Thoracic aorta (tissue), 2 donors: ENCODE measurements at regions not wholly inside any gene's neighbourhood (a gene's known extent, or its start where the extent isn't known, plus 50 kb on each side); places are given as distances from the start of the nearest gene placed in this dataset.

ENCODE experiments used
- ATAC-seq: fragments of 150-250 bp; one replicate; pipeline ENCODE4 v1.8.0; 2017; ENCODE audit warnings: low read depth; ENCODE audit not compliant: insufficient number of reproducible peaks, low FRiP score
- DNase-seq: peaks from one replicate; pipeline ENCODE4 v3.0.0-alpha.2; 2020; ENCODE audit warnings: low spot score
- H3K27ac ChIP-seq, 2 donors: fragments of 200-600 bp; sonication (generic); 1 replicate in 1 of 2; 2 replicates in 1 of 2; pipeline ENCODE4 v1.5.1; 2016; ENCODE audit warnings: mild to moderate bottlenecking in 2 of 2, moderate library complexity in 2 of 2
- H3K27me3 ChIP-seq: fragments of 200-600 bp; sonication (generic); replicated peaks from 2 replicates; pipeline ENCODE4 v1.6.0; 2016; ENCODE audit warnings: mild to moderate bottlenecking; ENCODE audit not compliant: insufficient read depth
- H3K36me3 ChIP-seq: fragments of 200-600 bp; sonication (generic); one replicate; pipeline ENCODE4 v1.5.1; 2016
- H3K4me1 ChIP-seq, 2 donors: fragments of 200-600 bp; sonication (generic); 1 replicate in 1 of 2; 2 replicates in 1 of 2; pipeline versions ENCODE4 v1.5.1 to v1.6.0; 2016; ENCODE audit warnings: low read depth in 2 of 2, mild to moderate bottlenecking in 1 of 2; ENCODE audit not compliant: control insufficient read depth in 1 of 2
- H3K4me3 ChIP-seq: fragments of 200-600 bp; sonication (generic); 2 replicates; pipeline ENCODE4 v1.5.1; 2016; ENCODE audit warnings: mild to moderate bottlenecking
- H3K9me3 ChIP-seq: fragments of 200-600 bp; sonication (generic); 2 replicates; pipeline ENCODE4 v1.5.1; 2016
- TF ChIP-seq, protein P1 (sequence below): fragments of 200-600 bp; sonication (generic); IDR thresholded peaks from one replicate; pipeline ENCODE4 v1.5.1; 2019; ENCODE audit warnings: antibody characterized with exemption

DNA sequence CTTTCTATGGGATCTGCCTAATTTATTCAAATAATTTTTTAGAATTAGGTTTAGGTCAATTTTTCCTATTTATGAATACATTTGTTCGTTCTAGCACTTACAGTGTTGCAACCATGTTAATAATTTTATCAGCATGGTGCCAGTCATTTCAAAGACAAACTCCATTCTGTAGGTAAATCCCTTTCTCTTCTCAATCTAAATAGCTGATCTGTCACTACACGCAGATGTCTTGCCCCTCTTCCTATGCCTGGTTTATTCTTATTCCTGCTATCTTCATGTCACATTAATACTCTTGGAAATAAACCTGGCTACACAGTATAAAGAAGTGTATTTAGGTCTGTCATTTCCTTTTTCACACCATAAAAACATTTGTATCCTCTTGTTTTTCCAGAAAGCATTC, 1172.4 kb downstream of the BRINP3 start:
- no peak overlapping the region for H3K4me3 ChIP-seq
- TF ChIP-seq, protein P1, sequence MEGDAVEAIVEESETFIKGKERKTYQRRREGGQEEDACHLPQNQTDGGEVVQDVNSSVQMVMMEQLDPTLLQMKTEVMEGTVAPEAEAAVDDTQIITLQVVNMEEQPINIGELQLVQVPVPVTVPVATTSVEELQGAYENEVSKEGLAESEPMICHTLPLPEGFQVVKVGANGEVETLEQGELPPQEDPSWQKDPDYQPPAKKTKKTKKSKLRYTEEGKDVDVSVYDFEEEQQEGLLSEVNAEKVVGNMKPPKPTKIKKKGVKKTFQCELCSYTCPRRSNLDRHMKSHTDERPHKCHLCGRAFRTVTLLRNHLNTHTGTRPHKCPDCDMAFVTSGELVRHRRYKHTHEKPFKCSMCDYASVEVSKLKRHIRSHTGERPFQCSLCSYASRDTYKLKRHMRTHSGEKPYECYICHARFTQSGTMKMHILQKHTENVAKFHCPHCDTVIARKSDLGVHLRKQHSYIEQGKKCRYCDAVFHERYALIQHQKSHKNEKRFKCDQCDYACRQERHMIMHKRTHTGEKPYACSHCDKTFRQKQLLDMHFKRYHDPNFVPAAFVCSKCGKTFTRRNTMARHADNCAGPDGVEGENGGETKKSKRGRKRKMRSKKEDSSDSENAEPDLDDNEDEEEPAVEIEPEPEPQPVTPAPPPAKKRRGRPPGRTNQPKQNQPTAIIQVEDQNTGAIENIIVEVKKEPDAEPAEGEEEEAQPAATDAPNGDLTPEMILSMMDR: no peak
- ATAC-seq (no peak), DNase-seq (no peak)
- no peaks in the 10 kb centered on the region for H3K9me3 ChIP-seq
- H3K36me3 ChIP-seq: no peaks in the 10 kb centered on the region
- no peaks in the 10 kb centered on the region for H3K4me1 ChIP-seq
- H3K27me3 ChIP-seq: no peaks in the 10 kb centered on the region
- H3K27ac ChIP-seq: no peak overlapping the region

DNA sequence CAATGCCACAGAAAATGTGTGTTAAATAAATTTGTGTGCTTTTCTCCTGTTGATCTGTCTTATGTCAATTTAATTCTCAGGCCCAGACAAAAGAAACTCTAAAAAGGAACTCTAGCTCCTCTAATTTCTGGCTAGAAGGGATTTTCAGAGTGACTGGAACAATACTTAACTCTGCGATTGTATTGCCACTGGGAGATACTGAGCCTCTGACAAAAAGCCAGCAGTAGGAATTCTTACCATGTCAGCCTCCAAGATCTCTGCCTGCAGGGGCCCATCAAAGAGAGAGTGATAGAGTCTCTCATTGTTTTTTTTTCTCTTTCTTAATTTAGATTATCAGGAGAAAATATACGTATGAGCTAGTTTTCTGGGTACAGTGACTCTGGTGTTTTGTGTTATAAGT, 1165.7 kb downstream of the BRINP3 start:
- TF ChIP-seq, protein P1: no peak
- H3K27me3 ChIP-seq: no peaks in the 10 kb centered on the region
- ATAC-seq (no peak), DNase-seq (no peak)
- H3K9me3 ChIP-seq: no peaks in the 10 kb centered on the region
- no peak overlapping the region for H3K4me3 ChIP-seq
- H3K36me3 ChIP-seq: no peaks in the 10 kb centered on the region
- H3K4me1 ChIP-seq: no peaks in the 10 kb centered on the region
- H3K27ac ChIP-seq: no peak overlapping the region

DNA sequence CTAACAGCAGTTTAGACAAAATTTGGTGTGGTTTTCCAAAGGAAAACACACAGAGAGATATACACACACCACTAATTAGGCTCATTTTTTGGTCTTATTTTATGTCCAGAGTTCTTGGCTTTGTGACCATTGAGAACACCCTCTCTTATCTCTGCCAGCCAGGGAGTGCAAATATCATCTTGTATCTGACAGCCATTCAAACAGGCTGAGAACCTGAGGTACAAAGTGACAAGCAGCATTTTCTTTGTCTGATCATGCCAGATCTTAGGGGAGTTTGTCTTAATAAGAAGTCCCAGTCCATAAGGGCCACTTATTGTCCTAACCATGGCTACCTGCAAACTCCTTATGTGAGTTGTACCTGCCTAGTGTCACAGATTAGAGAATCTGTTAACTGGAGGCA, 1165.2 kb downstream of the BRINP3 start:
- H3K27ac ChIP-seq: no peak overlapping the region
- DNase-seq (no peak), ATAC-seq (no peak)
- H3K4me1 ChIP-seq: no peaks in the 10 kb centered on the region
- H3K4me3 ChIP-seq: no peak overlapping the region
- H3K36me3 ChIP-seq: no peaks in the 10 kb centered on the region
- TF ChIP-seq, protein P1: no peak
- no peaks in the 10 kb centered on the region for H3K9me3 ChIP-seq
- no peaks in the 10 kb centered on the region for H3K27me3 ChIP-seq

DNA sequence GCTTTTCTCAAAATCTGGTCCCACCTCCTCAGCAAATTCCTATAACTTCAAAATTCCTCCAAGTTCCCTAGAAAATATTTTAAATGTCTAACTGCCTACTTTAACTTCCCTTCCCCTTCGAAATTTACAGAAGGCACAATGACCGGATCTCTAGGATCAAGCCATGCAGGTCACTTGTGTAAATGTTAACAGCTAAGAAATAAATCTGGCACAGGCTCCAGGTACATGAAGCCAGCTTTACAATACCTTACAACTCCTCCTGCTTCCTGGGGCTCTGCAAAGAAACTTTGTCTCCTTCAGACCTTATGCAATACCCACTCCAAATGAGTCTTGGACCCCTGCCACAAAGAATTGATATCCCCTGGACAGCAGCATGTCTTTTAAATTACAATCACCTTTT, 1164.2 kb downstream of the BRINP3 start:
- ATAC-seq (no peak), DNase-seq (no peak)
- Histone ChIP-seq H3K27me3 (no peaks in the 10 kb centered on the region), H3K9me3 (no peaks in the 10 kb centered on the region), H3K4me1 (no peaks in the 10 kb centered on the region), H3K4me3 (no peak overlapping the region), H3K36me3 (no peaks in the 10 kb centered on the region), H3K27ac (no peak overlapping the region)
- TF ChIP-seq, protein P1: no peak

DNA sequence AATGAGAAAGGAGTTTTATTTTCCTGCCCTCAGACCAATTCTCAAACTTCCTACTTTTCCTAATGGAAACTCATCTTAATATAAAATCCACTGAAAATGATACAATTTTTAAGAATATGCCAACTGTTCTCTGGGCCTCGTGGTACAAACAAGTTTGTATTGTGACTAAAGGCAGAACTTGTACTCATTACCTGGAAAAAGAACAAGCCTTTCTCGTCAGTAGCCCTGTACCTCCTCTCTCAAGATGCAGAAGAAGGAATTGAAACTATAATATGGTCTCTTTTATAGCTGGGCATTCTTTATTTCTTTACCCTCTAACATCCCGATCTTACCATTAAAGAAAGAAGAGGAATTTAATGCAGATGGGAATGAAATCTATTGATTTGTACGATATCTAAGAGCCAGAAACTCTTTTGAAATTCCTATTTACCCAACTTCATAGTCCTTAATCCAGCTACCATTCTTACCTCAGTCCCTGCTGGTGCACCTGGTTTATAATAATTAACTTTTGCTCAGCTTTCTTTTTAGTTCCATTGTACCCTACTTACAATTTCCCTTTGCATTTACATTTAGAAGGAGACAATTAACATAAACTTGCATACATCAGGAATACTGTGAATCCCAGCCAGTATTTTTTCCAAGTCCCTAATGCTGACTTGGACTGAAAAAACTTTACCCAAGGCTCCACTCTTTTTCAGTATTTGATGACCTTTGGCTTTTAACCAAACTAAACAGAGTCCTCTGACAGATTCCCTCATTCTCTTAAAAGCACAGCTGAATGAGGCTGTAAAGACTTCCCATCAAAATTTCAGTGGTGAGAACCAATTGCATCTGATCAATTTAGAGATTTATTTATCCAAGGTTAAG, 1162.4 kb downstream of the BRINP3 start:
- Histone ChIP-seq H3K27me3 (no peaks in the 10 kb centered on the region), H3K36me3 (no peaks in the 10 kb centered on the region), H3K4me1 (no peaks in the 10 kb centered on the region), H3K27ac (no peak overlapping the region), H3K4me3 (no peak overlapping the region), H3K9me3 (no peaks in the 10 kb centered on the region)
- no peak for DNase-seq
- TF ChIP-seq, protein P1: no peak
- ATAC-seq: no peak
